Esophagus squamous epithelium (tissue), 5 donors: ENCODE measurements at regions not wholly inside any gene's neighbourhood (a gene's known extent, or its start where the extent isn't known, plus 50 kb on each side); places are given as distances from the start of the nearest gene placed in this dataset.

Experiments used
- DNase-seq: peaks from one replicate; lab custom pipeline; 2025; lab: John Stamatoyannopoulos, UW
- H3K27ac ChIP-seq, 4 donors: fragments of 200-600 bp; sonication (generic); one replicate each; pipeline ENCODE4 v1.5.1; 2016 to 2019; ENCODE audit warnings: mild to moderate bottlenecking in 1 of 4
- H3K27me3 ChIP-seq, 4 donors: fragments of 200-600 bp; sonication (generic); 1 replicate in 3 of 4; 2 replicates in 1 of 4; pipeline versions ENCODE4 v1.5.1 to v1.6.0; 2017 to 2021; ENCODE audit warnings: antibody characterized with exemption in 1 of 4
- H3K36me3 ChIP-seq, 3 donors: fragments of 200-600 bp; sonication (generic); one replicate each; pipeline ENCODE4 v1.5.1; 2016 to 2019
- H3K4me1 ChIP-seq, 3 donors: fragments of 200-600 bp; sonication (generic); one replicate each; pipeline ENCODE4 v1.5.1; 2017 to 2019
- H3K4me3 ChIP-seq, 4 donors: fragments of 200-600 bp; sonication (generic); 1 replicate in 3 of 4; 2 replicates in 1 of 4; pipeline ENCODE4 v1.5.1; 2016 to 2019; ENCODE audit warnings: mild to moderate bottlenecking in 2 of 4, moderate library complexity in 1 of 4
- H3K9me3 ChIP-seq, 3 donors: fragments of 200-600 bp; sonication (generic); one replicate each; pipeline ENCODE4 v1.5.1; 2016 to 2019
- CTCF ChIP-seq, 6 experiments: fragments of 450-650 bp in 4 of 6; fragments of 200-600 bp in 2 of 6; sonication (generic) in 2 of 6; IDR thresholded peaks; one replicate each; pipeline ENCODE4 v1.5.1; 2016 to 2019; ENCODE audit warnings: antibody characterized with exemption in 6 of 6, mild to moderate bottlenecking in 4 of 6, moderate library complexity in 4 of 6
- POLR2A ChIP-seq, 4 donors: fragments of 450-650 bp; IDR thresholded peaks; one replicate each; pipeline ENCODE4 v1.6.1; 2017; ENCODE audit warnings: antibody characterized with exemption in 4 of 4, mild to moderate bottlenecking in 4 of 4, moderate library complexity in 3 of 4
- WGBS, 2 donors: methylation state at CpG; one replicate each; pipeline ENCODE4 v1.1.5; 2018; 5-methylcytosine and 5-hydroxymethylcytosine counted together
- intact Hi-C: fragments of 100-400 bp; cut with DNase I; formaldehyde crosslinking; loops from one replicate; pipeline ENCODE4 v1.15.0; 2022
- donor health status: DM: yes; HTN: yes; CAD: no.

- 79 to 91% methylated on average over 1 of the region's 1 CpG for WGBS, 2 donors
- no peaks in the 10 kb centered on the region for H3K4me1 ChIP-seq
- no peak for DNase-seq
- no peak overlapping the region for H3K4me3 ChIP-seq
- TF ChIP-seq CTCF (IDR thresholded peaks at IDR 0.05) (no peak), POLR2A (IDR thresholded peaks at IDR 0.05) (no peak)
- intact Hi-C loops, result no loop called here
- H3K9me3 ChIP-seq, result no peaks in the 10 kb centered on the region
- no peak overlapping the region for H3K27ac ChIP-seq
- no peaks in the 10 kb centered on the region for H3K36me3 ChIP-seq
- H3K27me3 ChIP-seq, result no peaks in the 10 kb centered on the region
Measured at GRCh38 chr6:14757418-14757817, 488.5 kb upstream of the JARID2 start.

- 54 to 73% methylated on average over 7 to 8 of the region's 8 CpGs for WGBS, 2 donors
- Histone ChIP-seq H3K4me3 (no peak overlapping the region), H3K27ac (no peak overlapping the region), H3K9me3 (no peaks in the 10 kb centered on the region), H3K36me3 (no peaks in the 10 kb centered on the region), H3K27me3 (no peaks in the 10 kb centered on the region), H3K4me1 (peaks cover 0 to 10% (median 0%) of the 10 kb centered on the region in 3 donors)
- TF ChIP-seq POLR2A (IDR thresholded peaks at IDR 0.05), result no peak
- TF ChIP-seq CTCF (IDR thresholded peaks at IDR 0.05), result no peak
- intact Hi-C loops, result no loop called here
- no peak for DNase-seq
Measured at GRCh38 chr6:14758421-14759081, 487.3 kb upstream of the JARID2 start.

- Histone ChIP-seq H3K36me3 (no peaks in the 10 kb centered on the region), H3K4me1 (peaks cover 0 to 10% (median 0%) of the 10 kb centered on the region in 3 donors), H3K27me3 (no peaks in the 10 kb centered on the region), H3K4me3 (no peak overlapping the region), H3K9me3 (no peaks in the 10 kb centered on the region), H3K27ac (no peak overlapping the region)
- TF ChIP-seq CTCF (IDR thresholded peaks at IDR 0.05) (no peak), POLR2A (IDR thresholded peaks at IDR 0.05) (no peak)
- 90% methylated on average over 4 of the region's 4 CpGs for WGBS, 2 donors
- no peak for DNase-seq
- intact Hi-C loops, result no loop called here
Measured at GRCh38 chr6:14759976-14760672, 485.7 kb upstream of the JARID2 start.

- TF ChIP-seq POLR2A (IDR thresholded peaks at IDR 0.05) (no peak), CTCF (IDR thresholded peaks at IDR 0.05) (no peak)
- Histone ChIP-seq H3K27me3 (no peaks in the 10 kb centered on the region), H3K4me1 (peaks cover 0 to 10% (median 0%) of the 10 kb centered on the region in 3 donors), H3K27ac (no peak overlapping the region), H3K4me3 (no peak overlapping the region), H3K9me3 (no peaks in the 10 kb centered on the region), H3K36me3 (no peaks in the 10 kb centered on the region)
- 94 to 97% methylated on average over 8 of the region's 8 CpGs for WGBS, 2 donors
- no peak for DNase-seq
- intact Hi-C loops, result no loop called here
Measured at GRCh38 chr6:14762077-14762476, 483.8 kb upstream of the JARID2 start.

GRCh38 chr6:14763139-14763538 lies 482.7 kb upstream of the JARID2 start:
- intact Hi-C loops, result no loop called here
- Histone ChIP-seq H3K27ac (no peak overlapping the region), H3K9me3 (no peaks in the 10 kb centered on the region), H3K27me3 (no peaks in the 10 kb centered on the region), H3K4me3 (no peak overlapping the region), H3K4me1 (peaks cover 0 to 15% (median 0%) of the 10 kb centered on the region in 3 donors), H3K36me3 (no peaks in the 10 kb centered on the region)
- TF ChIP-seq CTCF (IDR thresholded peaks at IDR 0.05) (no peak), POLR2A (IDR thresholded peaks at IDR 0.05) (no peak)
- no peak for DNase-seq
- WGBS, 2 donors, result 38 to 45% methylated on average over 6 of the region's 6 CpGs
